IPS DF 6.9 (cell line): ENCODE measurements at regions not wholly inside any gene's neighbourhood (a gene's known extent, or its start where the extent isn't known, plus 50 kb on each side); places are given as distances from the start of the nearest gene placed in this dataset.

Experiments
- DNase-seq: peaks from one replicate; pipeline ENCODE4 v3.0.0-alpha.2; 2013; ENCODE audit warnings: low read depth, low spot score
- H3K27ac ChIP-seq: one replicate; pipeline ENCODE4 v1.5.1; 2013; ENCODE audit warnings: low read length, control low read depth
- H3K27me3 ChIP-seq: 2 replicates; pipeline ENCODE4 v1.6.1; 2013; ENCODE audit warnings: mild to moderate bottlenecking, low read length; ENCODE audit not compliant: control insufficient read depth, insufficient read depth
- H3K36me3 ChIP-seq: 2 replicates; pipeline ENCODE4 v1.6.1; 2013; ENCODE audit warnings: low read length; ENCODE audit not compliant: control insufficient read depth, insufficient read depth
- H3K4me1 ChIP-seq: 2 replicates; pipeline ENCODE4 v1.6.1; 2013; ENCODE audit warnings: low read length; ENCODE audit not compliant: control insufficient read depth, insufficient read depth
- H3K4me3 ChIP-seq: 2 replicates; pipeline ENCODE4 v1.5.1; 2013; ENCODE audit warnings: mild to moderate bottlenecking, low read length
- H3K9me3 ChIP-seq: 2 replicates; pipeline ENCODE4 v1.6.1; 2013; ENCODE audit warnings: low read length, inconsistent platforms; ENCODE audit not compliant: control insufficient read depth, insufficient read depth
- WGBS: extraction: QIAGEN DNeasy Blood & Tissue Kit; methylation state at CpG from one replicate; pipeline ENCODE4 v1.1.7; 2013; ENCODE audit warnings: mixed read lengths, missing lambda C conversion rate; ENCODE audit not compliant: insufficient read length, insufficient coverage; 5-methylcytosine and 5-hydroxymethylcytosine counted together

GRCh38 chr11:109998921-109999320 lies 94.3 kb upstream of the ZC3H12C start:
- no CpG with 5 or more reads among the region's 3 CpGs for WGBS

GRCh38 chr11:110000031-110000502 lies 93.1 kb upstream of the ZC3H12C start:
- no peak overlapping the region for H3K27ac ChIP-seq
- DNase-seq = no peak
- WGBS = no CpG with 5 or more reads among the region's 6 CpGs

More at GRCh38 chr11:109998921-109999320, 94.3 kb upstream of the ZC3H12C start:
- no peaks in the 10 kb centered on the region for H3K9me3 ChIP-seq
- no peak overlapping the region for H3K27ac ChIP-seq
- H3K4me1 ChIP-seq = peaks cover 1% of the 10 kb centered on the region; the same call in 1 of the 2 replicates
- no peaks in the 10 kb centered on the region for H3K27me3 ChIP-seq
- no peak for DNase-seq
- no peak overlapping the region for H3K4me3 ChIP-seq
- no peaks in the 10 kb centered on the region for H3K36me3 ChIP-seq

GRCh38 chr11:110000850-110001249 lies 92.3 kb upstream of the ZC3H12C start:
- Histone ChIP-seq H3K4me1 (peaks cover 1% of the 10 kb centered on the region; the same call in 1 of the 2 replicates), H3K27ac (no peak overlapping the region), H3K36me3 (no peaks in the 10 kb centered on the region), H3K27me3 (no peaks in the 10 kb centered on the region), H3K9me3 (no peaks in the 10 kb centered on the region), H3K4me3 (no peak overlapping the region)
- no peak for DNase-seq
- no CpG with 5 or more reads among the region's 3 CpGs for WGBS

More at GRCh38 chr11:110000031-110000502, 93.1 kb upstream of the ZC3H12C start:
- Histone ChIP-seq H3K4me1 (peaks cover 1% of the 10 kb centered on the region; the same call in 1 of the 2 replicates), H3K27me3 (no peaks in the 10 kb centered on the region), H3K4me3 (no peak overlapping the region), H3K9me3 (no peaks in the 10 kb centered on the region), H3K36me3 (no peaks in the 10 kb centered on the region)

- no peaks in the 10 kb centered on the region for H3K9me3 ChIP-seq
- WGBS = no CpG with 5 or more reads among the region's 3 CpGs
- no peak overlapping the region for H3K27ac ChIP-seq
- DNase-seq = no peak
- H3K4me3 ChIP-seq = no peak overlapping the region
- no peaks in the 10 kb centered on the region for H3K27me3 ChIP-seq
- H3K36me3 ChIP-seq = no peaks in the 10 kb centered on the region
- no peaks in the 10 kb centered on the region for H3K4me1 ChIP-seq
Measured at GRCh38 chr11:110003426-110003825, 89.8 kb upstream of the ZC3H12C start.

GRCh38 chr11:110011595-110011994 lies 81.6 kb upstream of the ZC3H12C start:
- no peak for DNase-seq
- Histone ChIP-seq H3K4me3 (no peak overlapping the region), H3K27me3 (no peaks in the 10 kb centered on the region), H3K9me3 (no peaks in the 10 kb centered on the region), H3K36me3 (no peaks in the 10 kb centered on the region), H3K27ac (no peak overlapping the region), H3K4me1 (no peaks in the 10 kb centered on the region)
- WGBS = no CpG with 5 or more reads among the region's 1 CpG

GRCh38 chr11:110015695-110016094 lies 77.5 kb upstream of the ZC3H12C start:
- Histone ChIP-seq H3K9me3 (no peaks in the 10 kb centered on the region), H3K36me3 (no peaks in the 10 kb centered on the region), H3K27ac (no peak overlapping the region), H3K27me3 (no peaks in the 10 kb centered on the region), H3K4me1 (no peaks in the 10 kb centered on the region), H3K4me3 (no peak overlapping the region)
- no peak for DNase-seq

- no peak overlapping the region for H3K27ac ChIP-seq
- H3K27me3 ChIP-seq = no peaks in the 10 kb centered on the region
- no CpG with 5 or more reads among the region's 3 CpGs for WGBS
- H3K4me3 ChIP-seq = no peak overlapping the region
- no peak for DNase-seq
- H3K36me3 ChIP-seq = no peaks in the 10 kb centered on the region
- no peaks in the 10 kb centered on the region for H3K4me1 ChIP-seq
- no peaks in the 10 kb centered on the region for H3K9me3 ChIP-seq
Measured at GRCh38 chr11:110019675-110020074, 73.5 kb upstream of the ZC3H12C start.

GRCh38 chr11:110022548-110022947 lies 70.6 kb upstream of the ZC3H12C start:
- DNase-seq = no peak
- WGBS = no CpG with 5 or more reads among the region's 1 CpG
- Histone ChIP-seq H3K27me3 (no peaks in the 10 kb centered on the region), H3K4me1 (no peaks in the 10 kb centered on the region), H3K9me3 (no peaks in the 10 kb centered on the region), H3K4me3 (no peak overlapping the region), H3K27ac (no peak overlapping the region), H3K36me3 (no peaks in the 10 kb centered on the region)

- Histone ChIP-seq H3K27me3 (no peaks in the 10 kb centered on the region), H3K4me3 (no peak overlapping the region), H3K27ac (no peak overlapping the region), H3K4me1 (no peaks in the 10 kb centered on the region), H3K36me3 (no peaks in the 10 kb centered on the region), H3K9me3 (no peaks in the 10 kb centered on the region)
- DNase-seq = no peak
Measured at GRCh38 chr11:110023711-110024110, 69.5 kb upstream of the ZC3H12C start.

GRCh38 chr11:110026858-110027626 lies 66.2 kb upstream of the ZC3H12C start:
- Histone ChIP-seq H3K27ac (no peak overlapping the region), H3K4me3 (no peak overlapping the region), H3K9me3 (no peaks in the 10 kb centered on the region), H3K4me1 (no peaks in the 10 kb centered on the region), H3K27me3 (no peaks in the 10 kb centered on the region), H3K36me3 (no peaks in the 10 kb centered on the region)
- no peak for DNase-seq
- WGBS = no CpG with 5 or more reads among the region's 2 CpGs
